Peyer's patch (tissue), 4 donors: ENCODE measurements at regions not wholly inside any gene's neighbourhood (a gene's known extent, or its start where the extent isn't known, plus 50 kb on each side); places are given as distances from the start of the nearest gene placed in this dataset.

ENCODE experiments used
- DNase-seq, 3 donors: peaks; one replicate each; pipeline ENCODE4 v3.0.0-alpha.2; 2017 to 2019
- H3K27ac ChIP-seq, 4 donors: fragments of 200-600 bp; sonication (generic); one replicate each; pipeline ENCODE4 v1.5.1; 2016 to 2019
- H3K27me3 ChIP-seq, 2 donors: fragments of 200-600 bp; sonication (generic); one replicate each; pipeline ENCODE4 v1.5.1; 2019
- H3K36me3 ChIP-seq, 3 donors: fragments of 200-600 bp; sonication (generic); one replicate each; pipeline ENCODE4 v1.5.1; 2016 to 2019
- H3K4me1 ChIP-seq, 4 donors: fragments of 200-600 bp; sonication (generic); one replicate each; pipeline ENCODE4 v1.5.1; 2016 to 2019
- H3K4me3 ChIP-seq, 4 donors: fragments of 200-600 bp; sonication (generic); 1 replicate in 3 of 4; 2 replicates in 1 of 4; pipeline ENCODE4 v1.5.1; 2016 to 2019; ENCODE audit warnings: mild to moderate bottlenecking in 1 of 4
- H3K9me3 ChIP-seq, 4 donors: fragments of 200-600 bp; sonication (generic); one replicate each; pipeline ENCODE4 v1.5.1; 2016 to 2019; ENCODE audit warnings: mild to moderate bottlenecking in 1 of 4
- CTCF ChIP-seq, 6 experiments: fragments of 450-650 bp in 4 of 6; fragments of 200-600 bp in 2 of 6; sonication (generic) in 1 of 6; IDR thresholded peaks; one replicate each; pipeline ENCODE4 v1.5.1; 2017 to 2019; ENCODE audit warnings: antibody characterized with exemption in 6 of 6, mild to moderate bottlenecking in 3 of 6, moderate library complexity in 1 of 6
- POLR2A ChIP-seq, 2 donors: fragments of 450-650 bp; IDR thresholded peaks; one replicate each; pipeline ENCODE4 v1.5.1; 2017; ENCODE audit warnings: antibody characterized with exemption in 2 of 2, mild to moderate bottlenecking in 2 of 2, moderate library complexity in 2 of 2

DNA sequence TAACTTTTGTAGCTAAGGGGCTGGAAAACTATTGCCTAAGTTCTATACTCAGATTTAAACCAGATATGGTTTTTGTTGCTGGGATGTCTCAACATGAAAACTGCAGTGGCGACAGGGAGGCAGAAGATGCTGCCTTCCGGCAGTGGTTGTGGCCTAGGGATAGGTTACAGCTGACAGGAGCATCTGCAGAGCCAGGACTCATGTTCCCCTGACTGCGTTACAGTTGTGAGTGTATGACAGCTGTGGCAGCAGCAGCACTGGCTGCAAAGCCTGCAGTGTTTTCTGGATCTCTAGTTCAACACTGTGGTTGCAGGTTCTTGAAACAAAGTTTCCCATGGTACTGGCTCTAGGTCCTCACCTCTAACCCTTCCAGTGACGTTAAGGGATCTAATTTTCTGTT is 498.8 kb upstream of the CDH18 start:
- DNase-seq: no peak
- Histone ChIP-seq H3K27me3 (no peaks in the 10 kb centered on the region), H3K4me3 (no peak overlapping the region), H3K36me3 (no peaks in the 10 kb centered on the region), H3K27ac (no peak overlapping the region), H3K4me1 (no peaks in the 10 kb centered on the region), H3K9me3 (no peaks in the 10 kb centered on the region)
- TF ChIP-seq CTCF (IDR thresholded peaks at IDR 0.05) (no peak), POLR2A (IDR thresholded peaks at IDR 0.05) (no peak)

GRCh38 chr5:20476016-20476415 is 488.0 kb upstream of the CDH18 start:
- no peaks in the 10 kb centered on the region for H3K36me3 ChIP-seq
- no peak overlapping the region for H3K27ac ChIP-seq
- no peaks in the 10 kb centered on the region for H3K4me1 ChIP-seq
- H3K9me3 ChIP-seq: peaks cover 0 to 10% (median 0%) of the 10 kb centered on the region in 4 donors
- DNase-seq: no peak
- TF ChIP-seq POLR2A (IDR thresholded peaks at IDR 0.05) (no peak), CTCF (IDR thresholded peaks at IDR 0.05) (no peak)
- H3K27me3 ChIP-seq: no peaks in the 10 kb centered on the region
- no peak overlapping the region for H3K4me3 ChIP-seq

DNA sequence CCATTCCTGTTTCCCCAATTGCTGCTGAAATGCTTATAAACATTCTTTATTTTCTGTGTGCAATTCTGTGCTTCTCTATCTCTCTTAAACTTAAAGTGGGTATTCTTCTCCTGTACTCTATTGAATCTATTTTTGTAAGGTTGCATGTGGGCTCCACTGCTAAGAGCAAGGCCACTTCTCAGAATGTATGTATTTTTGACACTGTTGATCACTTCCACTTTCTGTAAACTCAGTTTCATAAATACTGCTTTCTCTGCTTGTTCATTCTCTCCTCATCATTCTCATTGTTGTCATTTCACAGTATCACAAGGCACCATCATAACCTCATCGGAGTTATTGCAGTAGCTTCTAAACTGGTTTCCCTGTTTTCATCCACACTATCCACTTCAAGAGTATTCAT is 483.0 kb upstream of the CDH18 start:
- Histone ChIP-seq H3K4me1 (no peaks in the 10 kb centered on the region), H3K27ac (no peak overlapping the region), H3K36me3 (no peaks in the 10 kb centered on the region), H3K9me3 (no peaks in the 10 kb centered on the region), H3K4me3 (no peak overlapping the region), H3K27me3 (no peaks in the 10 kb centered on the region)
- no peak for DNase-seq
- TF ChIP-seq POLR2A (IDR thresholded peaks at IDR 0.05) (no peak), CTCF (IDR thresholded peaks at IDR 0.05) (no peak)

DNA sequence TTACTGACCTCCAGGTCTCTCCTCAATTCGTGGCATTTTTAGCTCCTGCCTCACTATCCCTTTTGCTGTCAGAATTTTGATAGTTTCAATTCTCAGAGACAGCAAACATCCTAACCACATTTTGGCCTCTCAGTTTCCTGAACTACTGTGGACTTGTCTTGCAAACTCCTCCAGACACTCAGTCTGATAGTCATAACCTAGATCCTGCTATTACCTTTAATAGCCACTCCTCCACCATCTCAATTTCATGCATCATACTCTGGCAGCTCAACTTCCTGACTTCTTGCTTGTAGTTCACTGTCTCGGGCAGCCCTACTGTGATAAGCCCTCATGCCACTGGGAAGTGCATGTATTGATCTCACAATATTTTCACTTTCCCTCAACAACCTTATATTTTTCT is 481.8 kb upstream of the CDH18 start:
- no peak overlapping the region for H3K27ac ChIP-seq
- no peaks in the 10 kb centered on the region for H3K9me3 ChIP-seq
- H3K4me3 ChIP-seq: no peak overlapping the region
- no peak for DNase-seq
- H3K27me3 ChIP-seq: no peaks in the 10 kb centered on the region
- H3K4me1 ChIP-seq: no peaks in the 10 kb centered on the region
- TF ChIP-seq CTCF (IDR thresholded peaks at IDR 0.05) (no peak), POLR2A (IDR thresholded peaks at IDR 0.05) (no peak)
- no peaks in the 10 kb centered on the region for H3K36me3 ChIP-seq

- Histone ChIP-seq H3K36me3 (no peaks in the 10 kb centered on the region), H3K4me1 (no peaks in the 10 kb centered on the region), H3K27ac (no peak overlapping the region), H3K27me3 (no peaks in the 10 kb centered on the region), H3K9me3 (no peaks in the 10 kb centered on the region), H3K4me3 (no peak overlapping the region)
- no peak for TF ChIP-seq CTCF (IDR thresholded peaks at IDR 0.05)
- TF ChIP-seq POLR2A (IDR thresholded peaks at IDR 0.05): no peak
- DNase-seq: no peak
Measured at GRCh38 chr5:20469390-20469789, 481.4 kb upstream of the CDH18 start.

GRCh38 chr5:20466512-20466911 is 478.5 kb upstream of the CDH18 start:
- Histone ChIP-seq H3K4me1 (no peaks in the 10 kb centered on the region), H3K36me3 (no peaks in the 10 kb centered on the region), H3K27ac (no peak overlapping the region), H3K27me3 (no peaks in the 10 kb centered on the region), H3K4me3 (no peak overlapping the region), H3K9me3 (peaks cover 0 to 4% (median 0%) of the 10 kb centered on the region in 4 donors)
- TF ChIP-seq CTCF (IDR thresholded peaks at IDR 0.05) (no peak), POLR2A (IDR thresholded peaks at IDR 0.05) (no peak)
- no peak for DNase-seq
